Neural cell (in vitro differentiated cells): ENCODE measurements at regions not wholly inside any gene's neighbourhood (a gene's known extent, or its start where the extent isn't known, plus 50 kb on each side); places are given as distances from the start of the nearest gene placed in this dataset.

Experiments used
- CTCF ChIP-seq: fragments of 450-650 bp; IDR thresholded peaks from 2 replicates; pipeline ENCODE4 v1.5.1; 2014; ENCODE audit warnings: antibody characterized with exemption, mild to moderate bottlenecking, moderate library complexity; ENCODE audit not compliant: poor library complexity, severe bottlenecking
- EP300 ChIP-seq: fragments of 450-650 bp; conservative IDR thresholded peaks from 2 replicates; pipeline ENCODE4 v1.6.1; 2014; ENCODE audit warnings: antibody characterized with exemption, mild to moderate bottlenecking, moderate library complexity; ENCODE audit not compliant: poor library complexity, severe bottlenecking
- EZH2 ChIP-seq: fragments of 200-600, 300-800 bp; shearing (Covaris generic), sonication (generic); IDR thresholded peaks from 2 replicates; pipeline ENCODE4 v1.6.1; 2014; ENCODE audit warnings: antibody characterized with exemption, low read length, borderline replicate concordance, mild to moderate bottlenecking; ENCODE audit not compliant: insufficient read depth, poor library complexity, severe bottlenecking
- POLR2AphosphoS5 ChIP-seq: IDR thresholded peaks from 2 replicates; pipeline ENCODE4 v1.6.1; 2012
- RAD21 ChIP-seq: fragments of 450-650 bp; conservative IDR thresholded peaks from 2 replicates; pipeline ENCODE4 v1.6.1; 2014; ENCODE audit warnings: antibody characterized with exemption, mild to moderate bottlenecking, moderate library complexity
- REST ChIP-seq: IDR thresholded peaks from 2 replicates; pipeline ENCODE4 v1.6.1; 2012; ENCODE audit warnings: borderline replicate concordance
- SMC3 ChIP-seq: fragments of 450-650 bp; conservative IDR thresholded peaks from 2 replicates; pipeline ENCODE4 v1.6.1; 2014; ENCODE audit warnings: antibody characterized with exemption, mild to moderate bottlenecking, moderate library complexity; ENCODE audit not compliant: poor library complexity
- TAF1 ChIP-seq: IDR thresholded peaks from 2 replicates; pipeline ENCODE4 v1.6.1; 2012; ENCODE audit warnings: low read depth

DNA sequence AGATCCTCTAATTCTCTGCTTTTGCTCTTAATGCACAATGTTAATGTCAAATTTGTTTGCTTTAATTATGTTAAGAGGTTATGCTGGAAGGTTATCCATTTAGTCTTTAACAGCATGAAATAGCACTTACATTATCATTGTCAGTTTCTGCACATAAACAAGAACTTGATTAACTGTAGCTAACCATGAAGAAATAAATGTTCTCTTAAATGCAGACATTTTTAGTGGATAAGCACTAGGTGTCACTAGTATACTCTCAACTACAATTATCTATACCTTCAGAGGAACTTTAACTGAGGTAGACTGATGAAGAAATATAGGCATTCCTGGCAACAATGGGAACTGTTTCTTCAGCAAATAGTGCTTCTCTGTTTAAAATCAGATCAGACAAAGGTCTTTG, 178.8 kb upstream of the CHST9 start:
- TF ChIP-seq CTCF = peak; percentile 76
- no peak for TF ChIP-seq REST
- TF ChIP-seq EZH2 = no peak
- TF ChIP-seq RAD21 = peak; percentile 82
- peak; percentile 78 for TF ChIP-seq SMC3
- no peak for TF ChIP-seq POLR2AphosphoS5
- no peak for TF ChIP-seq TAF1
- no peak for TF ChIP-seq EP300
